Right lobe of liver (tissue), 4 donors: ENCODE measurements at regions not wholly inside any gene's neighbourhood (a gene's known extent, or its start where the extent isn't known, plus 50 kb on each side); places are given as distances from the start of the nearest gene placed in this dataset.

Experiments used
- POLR2A ChIP-seq: fragments of 450-650 bp; IDR thresholded peaks from one replicate; pipeline ENCODE4 v1.6.1; 2017; ENCODE audit warnings: antibody characterized with exemption, mild to moderate bottlenecking
- TF ChIP-seq, protein P1 (sequence below), 4 donors: fragments of 200-600 bp in 3 of 4; fragments of 450-650 bp in 1 of 4; IDR thresholded peaks; one replicate each; pipeline versions ENCODE4 v1.5.1 to v1.8.0; 2016 to 2022; ENCODE audit warnings: antibody characterized with exemption in 4 of 4, mild to moderate bottlenecking in 2 of 4
- donor health status: DM: no; HTN: no; CAD: no.
- donor health status: DM: no; HTN: no; CAD: no.
- donor health status: DM: no; HTN: yes; CAD: no.

DNA sequence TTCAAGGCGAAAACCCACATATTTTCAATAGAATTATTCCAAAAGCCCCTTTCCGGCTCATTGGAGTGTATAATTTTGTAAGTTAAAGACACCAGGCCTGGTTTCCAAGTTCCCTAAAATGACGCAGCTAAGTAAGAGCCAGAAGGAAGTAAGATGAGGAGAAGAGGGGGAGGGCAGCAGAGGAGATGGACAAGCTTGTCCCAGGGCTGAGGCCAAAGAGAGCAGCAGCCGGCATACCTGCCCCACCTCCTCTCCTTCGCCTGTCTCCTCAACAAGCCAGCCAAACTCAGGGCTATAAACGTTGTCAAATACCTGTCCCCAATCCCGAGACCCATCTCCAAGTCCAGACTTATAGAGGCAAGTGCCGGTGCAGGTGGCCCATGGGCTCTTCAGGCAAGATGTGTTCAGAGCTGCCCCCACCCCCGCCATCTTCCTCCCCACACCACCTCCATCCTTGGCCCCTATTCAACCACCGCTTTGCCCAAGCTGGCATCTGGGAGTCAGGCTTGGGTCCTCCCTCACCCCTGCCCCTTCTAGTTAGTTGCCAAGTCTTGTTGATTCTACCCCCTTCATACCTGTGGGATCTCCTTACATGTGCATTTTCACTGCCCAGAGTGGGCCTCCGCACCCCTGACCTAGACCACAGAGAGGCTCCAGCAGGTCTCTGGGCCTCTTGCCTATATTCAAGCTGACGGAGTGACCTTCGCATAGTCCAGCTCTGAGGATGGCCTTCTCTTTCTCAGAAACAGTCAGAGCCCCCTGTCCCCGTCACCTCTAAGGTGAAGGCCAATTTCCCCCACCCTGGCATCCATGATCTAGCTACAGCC, 75.7 kb upstream of the SIRPA start:
- no peak for TF ChIP-seq POLR2A
- TF ChIP-seq, protein P1, sequence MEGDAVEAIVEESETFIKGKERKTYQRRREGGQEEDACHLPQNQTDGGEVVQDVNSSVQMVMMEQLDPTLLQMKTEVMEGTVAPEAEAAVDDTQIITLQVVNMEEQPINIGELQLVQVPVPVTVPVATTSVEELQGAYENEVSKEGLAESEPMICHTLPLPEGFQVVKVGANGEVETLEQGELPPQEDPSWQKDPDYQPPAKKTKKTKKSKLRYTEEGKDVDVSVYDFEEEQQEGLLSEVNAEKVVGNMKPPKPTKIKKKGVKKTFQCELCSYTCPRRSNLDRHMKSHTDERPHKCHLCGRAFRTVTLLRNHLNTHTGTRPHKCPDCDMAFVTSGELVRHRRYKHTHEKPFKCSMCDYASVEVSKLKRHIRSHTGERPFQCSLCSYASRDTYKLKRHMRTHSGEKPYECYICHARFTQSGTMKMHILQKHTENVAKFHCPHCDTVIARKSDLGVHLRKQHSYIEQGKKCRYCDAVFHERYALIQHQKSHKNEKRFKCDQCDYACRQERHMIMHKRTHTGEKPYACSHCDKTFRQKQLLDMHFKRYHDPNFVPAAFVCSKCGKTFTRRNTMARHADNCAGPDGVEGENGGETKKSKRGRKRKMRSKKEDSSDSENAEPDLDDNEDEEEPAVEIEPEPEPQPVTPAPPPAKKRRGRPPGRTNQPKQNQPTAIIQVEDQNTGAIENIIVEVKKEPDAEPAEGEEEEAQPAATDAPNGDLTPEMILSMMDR (IDR thresholded peaks at IDR 0.05) = no peak
